ENCODE measurements at regions not wholly inside any gene's neighbourhood (a gene's known extent, or its start where the extent isn't known, plus 50 kb on each side); places are given as distances from the start of the nearest gene placed in this dataset.

GRCh38 chr2:5967506-5967905 is 275.3 kb downstream of the SOX11 start:
- H3K4me1 Mint-ChIP-seq (ENCODE audit: insufficient read depth, unreplicated experiment), result no peaks in the 10 kb centered on the region
- no TSS peak for BruUV-seq (replicated peaks)
- ChIA-PET CTCF (interaction anchor here (0.6 to 0.7 kb wide), 2 partner anchors 27 to 376 kb away, joined by 3 to 4 read pairs; no protein-coding TSS in a partner anchor), POLR2A (no interaction called here)
- no peak overlapping the region for H3K27ac Mint-ChIP-seq (ENCODE audit: low read depth, unreplicated experiment)
- no peak for TF ChIP-seq CTCF (IDR thresholded peaks at IDR 0.05; ENCODE audit: unreplicated experiment)
- no peaks in the 10 kb centered on the region for H3K36me3 Mint-ChIP-seq (ENCODE audit: insufficient read depth, unreplicated experiment)
- no peak for DNase-seq (ENCODE audit: unreplicated experiment)
- no peaks in the 10 kb centered on the region for H3K27me3 Mint-ChIP-seq (ENCODE audit: insufficient read depth, unreplicated experiment)
- peaks cover 6% of the 10 kb centered on the region for H3K9me3 Mint-ChIP-seq (ENCODE audit: unreplicated experiment)
- H3K4me3 Mint-ChIP-seq (ENCODE audit: unreplicated experiment), result no peak overlapping the region
- intact Hi-C loops (cut with micrococcal nuclease), result no loop called here

GRCh38 chr2:5969303-5969702 is 277.1 kb downstream of the SOX11 start:
- BruUV-seq (replicated peaks), result no TSS peak
- Mint-ChIP-seq H3K4me1 (ENCODE audit: insufficient read depth, unreplicated experiment) (no peaks in the 10 kb centered on the region), H3K9me3 (ENCODE audit: unreplicated experiment) (no peaks in the 10 kb centered on the region), H3K27me3 (ENCODE audit: insufficient read depth, unreplicated experiment) (no peaks in the 10 kb centered on the region), H3K36me3 (ENCODE audit: insufficient read depth, unreplicated experiment) (no peaks in the 10 kb centered on the region), H3K27ac (ENCODE audit: low read depth, unreplicated experiment) (no peak overlapping the region), H3K4me3 (ENCODE audit: unreplicated experiment) (no peak overlapping the region)
- no peak for TF ChIP-seq CTCF (IDR thresholded peaks at IDR 0.05; ENCODE audit: unreplicated experiment)
- ChIA-PET CTCF (no interaction called here), POLR2A (no interaction called here)
- DNase-seq (ENCODE audit: unreplicated experiment), result no peak
- intact Hi-C loops (cut with micrococcal nuclease), result no loop called here

- no peaks in the 10 kb centered on the region for H3K9me3 Mint-ChIP-seq (ENCODE audit: unreplicated experiment)
- H3K27me3 Mint-ChIP-seq (ENCODE audit: insufficient read depth, unreplicated experiment), result no peaks in the 10 kb centered on the region
- no peaks in the 10 kb centered on the region for H3K36me3 Mint-ChIP-seq (ENCODE audit: insufficient read depth, unreplicated experiment)
- TF ChIP-seq CTCF (IDR thresholded peaks at IDR 0.05; ENCODE audit: unreplicated experiment), result no peak
- no peaks in the 10 kb centered on the region for H3K4me1 Mint-ChIP-seq (ENCODE audit: insufficient read depth, unreplicated experiment)
- POLR2A ChIA-PET, result no interaction called here
- intact Hi-C loops (cut with micrococcal nuclease), result no loop called here
- no peak overlapping the region for H3K4me3 Mint-ChIP-seq (ENCODE audit: unreplicated experiment)
- no peak for DNase-seq (ENCODE audit: unreplicated experiment)
- CTCF ChIA-PET, result no interaction called here
- H3K27ac Mint-ChIP-seq (ENCODE audit: low read depth, unreplicated experiment), result no peak overlapping the region
- BruUV-seq (replicated peaks), result no TSS peak
These were observed 278.2 kb downstream of the SOX11 start for GRCh38 chr2:5970347-5970746.

GRCh38 chr2:5974477-5974876 is 282.3 kb downstream of the SOX11 start:
- Mint-ChIP-seq H3K27me3 (ENCODE audit: insufficient read depth, unreplicated experiment) (no peaks in the 10 kb centered on the region), H3K4me1 (ENCODE audit: insufficient read depth, unreplicated experiment) (peaks cover 11% of the 10 kb centered on the region), H3K4me3 (ENCODE audit: unreplicated experiment) (no peak overlapping the region), H3K36me3 (ENCODE audit: insufficient read depth, unreplicated experiment) (no peaks in the 10 kb centered on the region), H3K27ac (ENCODE audit: low read depth, unreplicated experiment) (no peak overlapping the region), H3K9me3 (ENCODE audit: unreplicated experiment) (no peaks in the 10 kb centered on the region)
- BruUV-seq (replicated peaks), result no TSS peak
- ChIA-PET POLR2A (no interaction called here), CTCF (no interaction called here)
- DNase-seq (ENCODE audit: unreplicated experiment), result no peak
- intact Hi-C loops (cut with micrococcal nuclease), result no loop called here
- no peak for TF ChIP-seq CTCF (IDR thresholded peaks at IDR 0.05; ENCODE audit: unreplicated experiment)

Measured in MCF 10A (cell line).